Ovary (tissue), 3 donors: ENCODE measurements at regions not wholly inside any gene's neighbourhood (a gene's known extent, or its start where the extent isn't known, plus 50 kb on each side); places are given as distances from the start of the nearest gene placed in this dataset.

ENCODE experiments used
- POLR2A ChIP-seq: fragments of 450-650 bp; IDR thresholded peaks from one replicate; pipeline ENCODE4 v1.6.1; 2017; ENCODE audit warnings: antibody characterized with exemption, mild to moderate bottlenecking, moderate library complexity
- TF ChIP-seq, protein P1 (sequence below), 3 donors: fragments of 450-650 bp in 2 of 3; fragments of 200-600 bp in 1 of 3; IDR thresholded peaks; one replicate each; pipeline versions ENCODE4 v1.5.1 to v1.8.0; 2016 to 2022; ENCODE audit warnings: antibody characterized with exemption in 3 of 3, mild to moderate bottlenecking in 1 of 3
- donor health status: DM: no; HTN: no; CAD: no.

DNA sequence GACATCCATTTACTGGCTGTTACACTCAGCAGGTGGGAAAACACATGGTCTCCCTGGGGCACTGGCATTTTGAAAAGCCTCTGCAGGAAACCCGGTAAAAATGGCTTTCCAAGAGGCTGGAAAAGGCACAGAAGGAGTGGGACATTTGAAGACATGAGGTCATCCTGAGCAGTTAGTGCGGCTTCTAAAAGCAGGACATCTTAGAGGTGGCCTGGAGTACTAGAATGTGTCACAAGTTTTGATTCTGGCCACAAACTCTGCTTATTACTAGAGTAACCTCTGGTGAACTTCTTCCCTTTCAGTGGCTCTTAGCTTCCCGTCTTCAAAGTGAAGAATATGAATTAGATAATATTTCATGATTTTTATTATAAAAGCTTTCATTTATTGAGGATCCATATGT lies 423.0 kb upstream of the BRINP1 start:
- TF ChIP-seq, protein P1, sequence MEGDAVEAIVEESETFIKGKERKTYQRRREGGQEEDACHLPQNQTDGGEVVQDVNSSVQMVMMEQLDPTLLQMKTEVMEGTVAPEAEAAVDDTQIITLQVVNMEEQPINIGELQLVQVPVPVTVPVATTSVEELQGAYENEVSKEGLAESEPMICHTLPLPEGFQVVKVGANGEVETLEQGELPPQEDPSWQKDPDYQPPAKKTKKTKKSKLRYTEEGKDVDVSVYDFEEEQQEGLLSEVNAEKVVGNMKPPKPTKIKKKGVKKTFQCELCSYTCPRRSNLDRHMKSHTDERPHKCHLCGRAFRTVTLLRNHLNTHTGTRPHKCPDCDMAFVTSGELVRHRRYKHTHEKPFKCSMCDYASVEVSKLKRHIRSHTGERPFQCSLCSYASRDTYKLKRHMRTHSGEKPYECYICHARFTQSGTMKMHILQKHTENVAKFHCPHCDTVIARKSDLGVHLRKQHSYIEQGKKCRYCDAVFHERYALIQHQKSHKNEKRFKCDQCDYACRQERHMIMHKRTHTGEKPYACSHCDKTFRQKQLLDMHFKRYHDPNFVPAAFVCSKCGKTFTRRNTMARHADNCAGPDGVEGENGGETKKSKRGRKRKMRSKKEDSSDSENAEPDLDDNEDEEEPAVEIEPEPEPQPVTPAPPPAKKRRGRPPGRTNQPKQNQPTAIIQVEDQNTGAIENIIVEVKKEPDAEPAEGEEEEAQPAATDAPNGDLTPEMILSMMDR (IDR thresholded peaks at IDR 0.05): no peak
- TF ChIP-seq POLR2A: no peak
